Uterus (tissue), 2 donors: ENCODE measurements at regions not wholly inside any gene's neighbourhood (a gene's known extent, or its start where the extent isn't known, plus 50 kb on each side); places are given as distances from the start of the nearest gene placed in this dataset.

Source experiments
- POLR2A ChIP-seq, 2 donors: fragments of 450-650 bp; IDR thresholded peaks; one replicate each; pipeline ENCODE4 v1.6.1; 2016; ENCODE audit warnings: antibody characterized with exemption in 2 of 2, mild to moderate bottlenecking in 1 of 2, moderate library complexity in 1 of 2
- TF ChIP-seq, protein P1 (sequence below), 4 experiments: fragments of 200-600 bp in 2 of 4; fragments of 450-650 bp in 2 of 4; sonication (generic) in 2 of 4; IDR thresholded peaks; one replicate each; pipeline ENCODE4 v1.5.1; 2016 to 2019; ENCODE audit warnings: antibody characterized with exemption in 4 of 4, mild to moderate bottlenecking in 2 of 4, moderate library complexity in 1 of 4

DNA sequence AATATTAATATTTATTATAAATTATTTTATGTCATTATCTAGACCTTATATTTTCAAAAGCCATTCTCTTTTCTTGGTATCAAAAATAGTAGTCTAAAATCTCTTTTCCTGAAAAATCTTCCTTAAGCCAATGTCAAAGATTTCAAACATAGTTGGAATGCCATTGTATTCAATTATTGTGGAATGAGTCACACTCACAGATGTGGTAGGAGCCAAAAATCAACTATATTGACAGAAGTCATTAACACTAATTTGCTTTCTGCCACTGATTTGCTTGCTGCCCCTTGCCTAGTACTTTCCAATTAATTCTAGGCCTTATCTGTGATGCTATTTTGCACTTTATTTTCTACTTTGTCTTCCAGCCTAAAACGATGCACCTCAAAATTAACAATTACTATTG lies 1326.3 kb upstream of the GJE1 start:
- no peak for TF ChIP-seq POLR2A (IDR thresholded peaks at IDR 0.05)
- TF ChIP-seq, protein P1, sequence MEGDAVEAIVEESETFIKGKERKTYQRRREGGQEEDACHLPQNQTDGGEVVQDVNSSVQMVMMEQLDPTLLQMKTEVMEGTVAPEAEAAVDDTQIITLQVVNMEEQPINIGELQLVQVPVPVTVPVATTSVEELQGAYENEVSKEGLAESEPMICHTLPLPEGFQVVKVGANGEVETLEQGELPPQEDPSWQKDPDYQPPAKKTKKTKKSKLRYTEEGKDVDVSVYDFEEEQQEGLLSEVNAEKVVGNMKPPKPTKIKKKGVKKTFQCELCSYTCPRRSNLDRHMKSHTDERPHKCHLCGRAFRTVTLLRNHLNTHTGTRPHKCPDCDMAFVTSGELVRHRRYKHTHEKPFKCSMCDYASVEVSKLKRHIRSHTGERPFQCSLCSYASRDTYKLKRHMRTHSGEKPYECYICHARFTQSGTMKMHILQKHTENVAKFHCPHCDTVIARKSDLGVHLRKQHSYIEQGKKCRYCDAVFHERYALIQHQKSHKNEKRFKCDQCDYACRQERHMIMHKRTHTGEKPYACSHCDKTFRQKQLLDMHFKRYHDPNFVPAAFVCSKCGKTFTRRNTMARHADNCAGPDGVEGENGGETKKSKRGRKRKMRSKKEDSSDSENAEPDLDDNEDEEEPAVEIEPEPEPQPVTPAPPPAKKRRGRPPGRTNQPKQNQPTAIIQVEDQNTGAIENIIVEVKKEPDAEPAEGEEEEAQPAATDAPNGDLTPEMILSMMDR (IDR thresholded peaks at IDR 0.05), result no peak
